Hematopoietic multipotent progenitor cell treated with erythropoietin and hydrocortisone succinate and interleukin-3 and kit ligand, for 4 days (in vitro differentiated cells): ENCODE measurements at regions not wholly inside any gene's neighbourhood (a gene's known extent, or its start where the extent isn't known, plus 50 kb on each side); places are given as distances from the start of the nearest gene placed in this dataset.

Source experiments
- DNase-seq: peaks from one replicate; pipeline ENCODE4 v3.0.0-alpha.2; 2015

GRCh38 chr5:82346399-82347165 lies 68.4 kb upstream of the RPS23 start:
- no peak for DNase-seq

- DNase-seq = no peak
Observed at GRCh38 chr5:82345108-82345507, 67.0 kb upstream of the RPS23 start.

- DNase-seq = no peak
Observed at GRCh38 chr5:82341325-82341724, 63.2 kb upstream of the RPS23 start.

- no peak for DNase-seq
Observed at GRCh38 chr5:82340799-82341198, 62.6 kb upstream of the RPS23 start.

GRCh38 chr5:82339792-82340191 lies 61.6 kb upstream of the RPS23 start:
- no peak for DNase-seq

GRCh38 chr5:82338771-82339373 lies 60.7 kb upstream of the RPS23 start:
- DNase-seq = no peak

- no peak for DNase-seq
Observed at GRCh38 chr5:82336959-82337351, 58.8 kb upstream of the RPS23 start.

GRCh38 chr5:82336226-82336958 lies 58.2 kb upstream of the RPS23 start:
- DNase-seq = no peak

GRCh38 chr5:82335806-82336205 lies 57.7 kb upstream of the RPS23 start:
- no peak for DNase-seq

- peak; percentile 47 for DNase-seq
Observed at GRCh38 chr5:82334856-82335255, 56.7 kb upstream of the RPS23 start.

GRCh38 chr5:82334085-82334692 lies 56.0 kb upstream of the RPS23 start:
- no peak for DNase-seq

GRCh38 chr5:82332886-82333615 lies 54.9 kb upstream of the RPS23 start:
- DNase-seq = no peak

GRCh38 chr5:82332064-82332855 lies 54.1 kb upstream of the RPS23 start:
- DNase-seq = no peak

- DNase-seq = no peak
Observed at GRCh38 chr5:82331557-82331956, 53.4 kb upstream of the RPS23 start.

- DNase-seq = no peak
Observed at GRCh38 chr5:82330530-82331270, 52.5 kb upstream of the RPS23 start.

- DNase-seq = peak; percentile 22
Observed at GRCh38 chr5:82329393-82329792, 51.2 kb upstream of the RPS23 start.
